H1 (cell line): ENCODE measurements at regions not wholly inside any gene's neighbourhood (a gene's known extent, or its start where the extent isn't known, plus 50 kb on each side); places are given as distances from the start of the nearest gene placed in this dataset.

Experiments
- CTCF ChIA-PET: fragments of 300-600 bp; sonication (Branson Sonifier 250); formaldehyde crosslinking; loops from one replicate; lab custom pipeline; 2021; ENCODE audit not compliant: partially characterized antibody; lab: Charles Lee
- POLR2A ChIA-PET: fragments of 300-600 bp; sonication (Branson Sonifier 250); formaldehyde crosslinking; loops from one replicate; lab custom pipeline; 2021; ENCODE audit warnings: inconsistent platforms; ENCODE audit not compliant: partially characterized antibody; lab: Charles Lee
- DNase-seq, 2 experiments: peaks; one replicate each; pipeline versions ENCODE4 v3.0.0 to v3.0.0-alpha.2; 2010 to 2022; ENCODE audit warnings: low spot score in 2 of 2, low read depth in 1 of 2, mixed read lengths in 1 of 2
- FAIRE-seq: peaks from 2 replicates; lab custom pipeline; 2011; peaks lifted over from hg19 to GRCh38; lab: Jason Lieb, UNC
- H2AFZ ChIP-seq: 2 replicates; pipeline ENCODE4 v1.8.1; 2012; ENCODE audit warnings: low read length, inconsistent platforms
- H2AK5ac ChIP-seq: 2 replicates; pipeline ENCODE4 v1.6.1; 2013; ENCODE audit warnings: low read depth, low read length
- H2BK120ac ChIP-seq: replicated peaks from 2 replicates; pipeline ENCODE3; 2013; ENCODE audit warnings: low read depth, low read length, inconsistent platforms
- H2BK12ac ChIP-seq: 2 replicates; pipeline ENCODE4 v1.6.1; 2013; ENCODE audit warnings: low read depth, low read length
- H2BK15ac ChIP-seq: 2 replicates; pipeline ENCODE4 v1.6.1; 2013; ENCODE audit warnings: low read length
- H2BK20ac ChIP-seq: 2 replicates; pipeline ENCODE4 v1.6.1; 2013; ENCODE audit warnings: low read length
- H2BK5ac ChIP-seq: 2 replicates; pipeline ENCODE4 v1.6.1; 2013; ENCODE audit warnings: low read depth, low read length
- H3K14ac ChIP-seq: 2 replicates; pipeline ENCODE4 v1.6.1; 2013; ENCODE audit warnings: inconsistent platforms; ENCODE audit not compliant: insufficient read length
- H3K18ac ChIP-seq: 2 replicates; pipeline ENCODE4 v1.6.1; 2013; ENCODE audit warnings: low read length; ENCODE audit errors: extremely low read depth
- H3K23ac ChIP-seq: 2 replicates; pipeline ENCODE4 v1.6.1; 2013; ENCODE audit warnings: inconsistent platforms; ENCODE audit not compliant: insufficient read length
- H3K23me2 ChIP-seq: 2 replicates; pipeline ENCODE4 v1.6.1; 2013; ENCODE audit warnings: low read depth, low read length
- H3K27ac ChIP-seq: 2 replicates; pipeline ENCODE4 v1.6.1; 2011; ENCODE audit warnings: low read depth, low read length, inconsistent platforms
- H3K27me3 ChIP-seq, 4 experiments: replicated peaks in 1 of 4; 1 replicate in 1 of 4; 2 replicates in 3 of 4; pipeline versions ENCODE4 v1.6.1 to v1.8.1; 2011 to 2013; ENCODE audit warnings: low read length in 3 of 4, mild to moderate bottlenecking in 3 of 4, inconsistent platforms in 2 of 4, mixed read lengths in 2 of 4, moderate library complexity in 1 of 4; ENCODE audit not compliant: control insufficient read depth in 3 of 4, insufficient read depth in 3 of 4; ENCODE audit errors: extremely low read depth in 1 of 4
- H3K36me3 ChIP-seq, 4 experiments: 2 replicates each; pipeline versions ENCODE4 v1.6.1 to v1.8.1; 2011 to 2013; ENCODE audit warnings: mild to moderate bottlenecking in 4 of 4, low read length in 3 of 4, moderate library complexity in 2 of 4, control low read depth in 1 of 4, inconsistent platforms in 1 of 4; ENCODE audit not compliant: insufficient read depth in 4 of 4, control insufficient read depth in 2 of 4
- H3K4ac ChIP-seq: replicated peaks from 2 replicates; pipeline ENCODE3; 2013; ENCODE audit warnings: low read length, low read depth, mixed read lengths, inconsistent platforms; ENCODE audit not compliant: insufficient read length
- H3K4me1 ChIP-seq, 4 experiments: replicated peaks in 1 of 4; 1 replicate in 1 of 4; 2 replicates in 3 of 4; pipeline versions ENCODE4 v1.6.1 to v1.8.1; 2011 to 2013; ENCODE audit warnings: low read length in 3 of 4, inconsistent platforms in 2 of 4, mixed read lengths in 1 of 4; ENCODE audit not compliant: insufficient read depth in 4 of 4, control insufficient read depth in 3 of 4
- H3K4me2 ChIP-seq, 2 experiments: 2 replicates each; pipeline versions ENCODE4 v1.6.1 to v1.8.1; 2011 to 2013; ENCODE audit warnings: low read depth in 2 of 2, low read length in 2 of 2, control low read depth in 1 of 2, inconsistent platforms in 1 of 2, mild to moderate bottlenecking in 1 of 2; ENCODE audit not compliant: insufficient read depth in 1 of 2
- H3K4me3 ChIP-seq, 4 experiments: fragments of 200-600, 300-600 bp in 1 of 4; sonication (generic), shearing (Covaris generic), sonication (Bioruptor Twin) in 1 of 4; 2 replicates each; pipeline versions ENCODE4 v1.5.1 to v1.8.1; 2011 to 2016; ENCODE audit warnings: low read length in 4 of 4, low read depth in 3 of 4, control low read depth in 2 of 4, inconsistent platforms in 2 of 4, mild to moderate bottlenecking in 2 of 4, mixed read lengths in 1 of 4, moderate library complexity in 1 of 4; ENCODE audit not compliant: insufficient read depth in 2 of 4; ENCODE audit errors: extremely low read depth in 1 of 4
- H3K56ac ChIP-seq: replicated peaks from 2 replicates; pipeline ENCODE3; 2013; ENCODE audit warnings: low read depth, mild to moderate bottlenecking, mixed read lengths, low read length, inconsistent platforms; ENCODE audit not compliant: insufficient read length
- H3K79me1 ChIP-seq: 2 replicates; pipeline ENCODE4 v1.6.1; 2013; ENCODE audit warnings: low read depth, low read length, control low read depth
- H3K79me2 ChIP-seq, 2 experiments: 2 replicates each; pipeline versions ENCODE4 v1.6.1 to v1.8.1; 2012 to 2013; ENCODE audit warnings: low read length in 2 of 2, mild to moderate bottlenecking in 2 of 2, inconsistent platforms in 1 of 2; ENCODE audit not compliant: insufficient read depth in 2 of 2, control insufficient read depth in 1 of 2
- H3K9ac ChIP-seq, 4 experiments: replicated peaks in 1 of 4; 1 replicate in 1 of 4; 2 replicates in 3 of 4; pipeline versions ENCODE4 v1.6.1 to v1.8.1; 2011 to 2013; ENCODE audit warnings: low read depth in 3 of 4, low read length in 3 of 4, control low read depth in 2 of 4, mild to moderate bottlenecking in 2 of 4, moderate library complexity in 2 of 4, inconsistent platforms in 1 of 4; ENCODE audit errors: extremely low read depth in 1 of 4
- H3K9me3 ChIP-seq, 2 experiments: 2 replicates each; pipeline versions ENCODE4 v1.6.1 to v1.8.1; 2012 to 2013; ENCODE audit warnings: mild to moderate bottlenecking in 2 of 2, moderate library complexity in 2 of 2, control low read depth in 1 of 2, inconsistent platforms in 1 of 2, low read depth in 1 of 2, low read length in 1 of 2, mixed read lengths in 1 of 2; ENCODE audit not compliant: insufficient read depth in 2 of 2
- H4K20me1 ChIP-seq, 2 experiments: replicated peaks in 1 of 2; 2 replicates each; pipeline versions ENCODE3 to v1.8.1; 2011 to 2013; ENCODE audit warnings: inconsistent platforms in 2 of 2, low read length in 2 of 2, mild to moderate bottlenecking in 1 of 2; ENCODE audit not compliant: insufficient read depth in 2 of 2, control insufficient read depth in 1 of 2
- H4K5ac ChIP-seq: 2 replicates; pipeline ENCODE4 v1.6.1; 2013; ENCODE audit warnings: low read length, low read depth, mixed read lengths, inconsistent platforms; ENCODE audit not compliant: insufficient read length
- H4K8ac ChIP-seq: 2 replicates; pipeline ENCODE4 v1.8.0; 2013; ENCODE audit warnings: mild to moderate bottlenecking, moderate library complexity, low read length, inconsistent platforms; ENCODE audit not compliant: insufficient read depth; ENCODE audit errors: extremely low read depth
- H4K91ac ChIP-seq: replicated peaks from 2 replicates; pipeline ENCODE3; 2013; ENCODE audit warnings: low read length, mixed read lengths, inconsistent platforms; ENCODE audit not compliant: insufficient read length
- ATF3 ChIP-seq: IDR thresholded peaks from 2 replicates; pipeline ENCODE4 v1.6.1; 2011; ENCODE audit warnings: low read depth, mild to moderate bottlenecking, low read length; ENCODE audit not compliant: insufficient read depth
- HDAC6 ChIP-seq: IDR thresholded peaks from one replicate; pipeline ENCODE4 v1.7.1; 2012; ENCODE audit warnings: low read depth, mild to moderate bottlenecking, inconsistent platforms, low read length, moderate library complexity
- JUN ChIP-seq: IDR thresholded peaks from 2 replicates; pipeline ENCODE4 v1.6.1; 2011; ENCODE audit warnings: low read depth, mild to moderate bottlenecking, improper control_type of control experiment, low read length
- PHF8 ChIP-seq: fragments of 200-600 bp; sonication (generic); conservative IDR thresholded peaks from 2 replicates; pipeline ENCODE4 v1.7.1; 2012; ENCODE audit warnings: low read depth, mild to moderate bottlenecking, inconsistent platforms, low read length, moderate library complexity
- RAD21 ChIP-seq, 2 experiments: IDR thresholded peaks in 1 of 2; conservative IDR thresholded peaks in 1 of 2; 2 replicates each; pipeline ENCODE4 v1.6.1; 2011; ENCODE audit warnings: low read depth in 2 of 2, low read length in 2 of 2, improper control_type of control experiment in 1 of 2, inconsistent platforms in 1 of 2, mild to moderate bottlenecking in 1 of 2, moderate library complexity in 1 of 2
- RBBP5 ChIP-seq: IDR thresholded peaks from 2 replicates; pipeline ENCODE4 v1.7.1; 2012; ENCODE audit warnings: low read depth, mild to moderate bottlenecking, inconsistent platforms, low read length, moderate library complexity, borderline replicate concordance
- RFX5 ChIP-seq: IDR thresholded peaks from 2 replicates; pipeline ENCODE4 v1.6.1; 2011; ENCODE audit warnings: low read depth, low read length, improper control_type of control experiment, borderline replicate concordance
- RNF2 ChIP-seq: fragments of 200-900, 300-1000 bp; sonication (generic); IDR thresholded peaks from 2 replicates; pipeline ENCODE4 v1.7.1; 2016; ENCODE audit warnings: borderline replicate concordance, low read depth, mild to moderate bottlenecking, antibody characterized with exemption, low read length; ENCODE audit not compliant: poor library complexity, severe bottlenecking; ENCODE audit errors: missing control alignments
- SAP30 ChIP-seq: fragments of 300-600 bp; sonication (generic); IDR thresholded peaks from 2 replicates; pipeline ENCODE4 v1.7.1; 2012; ENCODE audit warnings: low read length, moderate library complexity, mild to moderate bottlenecking, inconsistent platforms; ENCODE audit not compliant: insufficient read depth, insufficient replicate concordance
- SIN3A ChIP-seq, 2 experiments: IDR thresholded peaks in 1 of 2; conservative IDR thresholded peaks in 1 of 2; 2 replicates each; pipeline ENCODE4 v1.6.1; 2011 to 2012; ENCODE audit warnings: low read length in 2 of 2, improper control_type of control experiment in 1 of 2, low read depth in 1 of 2, mild to moderate bottlenecking in 1 of 2
- SP4 ChIP-seq: IDR thresholded peaks from 2 replicates; pipeline ENCODE4 v1.6.1; 2012; ENCODE audit warnings: low read length, inconsistent platforms
- TBP ChIP-seq: IDR thresholded peaks from 2 replicates; pipeline ENCODE4 v1.6.1; 2011; ENCODE audit warnings: low read depth, low read length, improper control_type of control experiment
- WGBS, 2 experiments: shearing (Covaris generic) in 1 of 2; methylation state at CpG; one replicate each; pipeline versions ENCODE4 v1.1.6 to v1.1.7; 2013 to 2015; ENCODE audit warnings: low lambda C conversion rate in 2 of 2, mixed read lengths in 2 of 2, inconsistent platforms in 1 of 2, low coverage in 1 of 2, missing lambda C conversion rate in 1 of 2; ENCODE audit not compliant: insufficient replicate concordance in 2 of 2, insufficient coverage in 1 of 2, insufficient read length in 1 of 2; ENCODE audit errors: extremely low coverage in 1 of 2, missing lambda C conversion rate in 1 of 2; 5-methylcytosine and 5-hydroxymethylcytosine counted together

- Histone ChIP-seq H3K4ac (no peak overlapping the region), H2BK5ac (no peak overlapping the region), H3K9ac (no peak overlapping the region), H3K18ac (no peak overlapping the region), H2AFZ (no peak overlapping the region), H3K79me1 (no peaks in the 10 kb centered on the region), H3K56ac (no peak overlapping the region), H3K27me3 (peaks cover 0 to 2% (median 0%) of the 10 kb centered on the region in 4 experiments; a peak in 1 of 7 replicates), H3K27ac (no peak overlapping the region), H3K4me2 (no peak overlapping the region), H4K91ac (no peak overlapping the region), H3K4me3 (no peak overlapping the region), H3K9me3 (no peaks in the 10 kb centered on the region), H4K8ac (no peak overlapping the region), H3K4me1 (no peaks in the 10 kb centered on the region), H3K23ac (no peak overlapping the region), H4K5ac (no peak overlapping the region), H2BK120ac (no peak overlapping the region), H2AK5ac (no peak overlapping the region), H3K36me3 (no peaks in the 10 kb centered on the region), H2BK15ac (no peak overlapping the region), H3K14ac (no peak overlapping the region), H4K20me1 (no peaks in the 10 kb centered on the region), H2BK20ac (no peak overlapping the region), H3K79me2 (no peaks in the 10 kb centered on the region), H2BK12ac (no peak overlapping the region), H3K23me2 (no peaks in the 10 kb centered on the region)
- WGBS, 2 experiments, result 94% methylated on average over 7 of the region's 7 CpGs; no CpG with 5 or more reads in 1 of the 2 experiments
- FAIRE-seq (no peak), DNase-seq (no peak)
- POLR2A ChIA-PET, result interaction anchor here (0.6 kb wide), 1 partner anchor 447 kb away, joined by 3 read pairs; no protein-coding TSS in a partner anchor
- CTCF ChIA-PET, result no interaction called here
- no peak for TF ChIP-seq TBP
- no peak for TF ChIP-seq RFX5
- TF ChIP-seq PHF8, result no peak
- no peak for TF ChIP-seq RBBP5
- no peak for TF ChIP-seq ATF3
- TF ChIP-seq SP4, result no peak
- TF ChIP-seq JUN, result no peak
- TF ChIP-seq HDAC6, result no peak
- TF ChIP-seq SIN3A (conservative IDR thresholded peaks at IDR 0.05 in 1 of 2, IDR thresholded peaks at IDR 0.05 in 1 of 2; ENCODE audit: low read depth in 1 of 2, low read length in 2 of 2), result no peak
- no peak for TF ChIP-seq SAP30
- no peak for TF ChIP-seq RNF2
- no peak for TF ChIP-seq RAD21 (IDR thresholded peaks at IDR 0.05 in 1 of 2, conservative IDR thresholded peaks at IDR 0.05 in 1 of 2; ENCODE audit: low read depth in 2 of 2, low read length in 2 of 2)
Observed at GRCh38 chr9:115237385-115237998, 119.5 kb upstream of the TNC start.
